ENCODE measurements at regions not wholly inside any gene's neighbourhood (a gene's known extent, or its start where the extent isn't known, plus 50 kb on each side); places are given as distances from the start of the nearest gene placed in this dataset.

DNA sequence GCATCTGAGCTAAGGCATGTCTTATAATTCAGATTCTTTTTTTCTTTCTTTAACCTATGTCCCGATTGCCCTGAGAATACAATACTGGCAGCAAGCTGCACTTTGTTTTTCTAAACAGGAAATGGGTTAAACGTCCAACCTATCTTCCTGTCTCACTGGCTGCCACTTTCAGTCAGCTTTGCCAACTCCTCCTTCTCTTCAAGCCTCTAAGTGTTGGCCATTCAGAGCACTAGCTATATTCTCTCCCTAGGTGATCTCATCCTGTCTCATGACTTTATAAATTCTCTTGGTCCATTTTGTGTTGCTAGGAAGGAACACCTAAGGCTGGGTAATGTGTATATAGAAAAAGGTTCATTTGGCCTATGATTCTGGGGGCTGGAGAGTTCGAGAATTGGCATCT is 109.5 kb upstream of the TSC22D1 start:
- TF ChIP-seq, protein P1, sequence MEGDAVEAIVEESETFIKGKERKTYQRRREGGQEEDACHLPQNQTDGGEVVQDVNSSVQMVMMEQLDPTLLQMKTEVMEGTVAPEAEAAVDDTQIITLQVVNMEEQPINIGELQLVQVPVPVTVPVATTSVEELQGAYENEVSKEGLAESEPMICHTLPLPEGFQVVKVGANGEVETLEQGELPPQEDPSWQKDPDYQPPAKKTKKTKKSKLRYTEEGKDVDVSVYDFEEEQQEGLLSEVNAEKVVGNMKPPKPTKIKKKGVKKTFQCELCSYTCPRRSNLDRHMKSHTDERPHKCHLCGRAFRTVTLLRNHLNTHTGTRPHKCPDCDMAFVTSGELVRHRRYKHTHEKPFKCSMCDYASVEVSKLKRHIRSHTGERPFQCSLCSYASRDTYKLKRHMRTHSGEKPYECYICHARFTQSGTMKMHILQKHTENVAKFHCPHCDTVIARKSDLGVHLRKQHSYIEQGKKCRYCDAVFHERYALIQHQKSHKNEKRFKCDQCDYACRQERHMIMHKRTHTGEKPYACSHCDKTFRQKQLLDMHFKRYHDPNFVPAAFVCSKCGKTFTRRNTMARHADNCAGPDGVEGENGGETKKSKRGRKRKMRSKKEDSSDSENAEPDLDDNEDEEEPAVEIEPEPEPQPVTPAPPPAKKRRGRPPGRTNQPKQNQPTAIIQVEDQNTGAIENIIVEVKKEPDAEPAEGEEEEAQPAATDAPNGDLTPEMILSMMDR (IDR thresholded peaks at IDR 0.05 in 8 of 11, conservative IDR thresholded peaks at IDR 0.05 in 3 of 11), result no peak
- TF ChIP-seq POLR2A (IDR thresholded peaks at IDR 0.05) (no peak), POLR2AphosphoS5 (IDR thresholded peaks at IDR 0.05) (no peak)

All from spleen (tissue), 7 donors.